Endothelial cell (in vitro differentiated cells): ENCODE measurements at regions not wholly inside any gene's neighbourhood (a gene's known extent, or its start where the extent isn't known, plus 50 kb on each side); places are given as distances from the start of the nearest gene placed in this dataset.
"Not testable (repeated sequence)": the region's sequence is repeated elsewhere in the genome, so short reads cannot be mapped to it uniquely, and the experiment has no call there.

Experiments
- DNase-seq: peaks from one replicate; pipeline ENCODE4 v3.0.0; 2021; ENCODE audit warnings: low spot score
- H3K27ac Mint-ChIP-seq: one replicate; pipeline ENCODE4 v1.8.0; 2021; ENCODE audit warnings: mixed read lengths, inconsistent platforms; ENCODE audit not compliant: unreplicated experiment
- H3K27me3 Mint-ChIP-seq: one replicate; pipeline ENCODE4 v1.8.0; 2021; ENCODE audit warnings: mild to moderate bottlenecking, moderate library complexity, mixed read lengths, inconsistent platforms; ENCODE audit not compliant: unreplicated experiment
- H3K36me3 Mint-ChIP-seq: one replicate; pipeline ENCODE4 v1.8.0; 2021; ENCODE audit warnings: mild to moderate bottlenecking, low read depth, mixed read lengths, inconsistent platforms; ENCODE audit not compliant: unreplicated experiment
- H3K4me1 Mint-ChIP-seq: one replicate; pipeline ENCODE4 v1.8.0; 2021; ENCODE audit warnings: mild to moderate bottlenecking, mixed read lengths, inconsistent platforms; ENCODE audit not compliant: unreplicated experiment
- H3K4me3 Mint-ChIP-seq: one replicate; pipeline ENCODE4 v1.8.0; 2021; ENCODE audit warnings: mild to moderate bottlenecking, mixed read lengths, inconsistent platforms; ENCODE audit not compliant: unreplicated experiment
- H3K9me3 Mint-ChIP-seq: one replicate; pipeline ENCODE4 v1.8.0; 2021; ENCODE audit warnings: mixed read lengths, inconsistent platforms; ENCODE audit not compliant: unreplicated experiment
- TF ChIP-seq, protein P1 (sequence below): fragments of 200-600 bp; sonication (generic); IDR thresholded peaks from one replicate; pipeline ENCODE4 v1.5.0; 2021; ENCODE audit warnings: antibody characterized with exemption; ENCODE audit not compliant: unreplicated experiment

DNA sequence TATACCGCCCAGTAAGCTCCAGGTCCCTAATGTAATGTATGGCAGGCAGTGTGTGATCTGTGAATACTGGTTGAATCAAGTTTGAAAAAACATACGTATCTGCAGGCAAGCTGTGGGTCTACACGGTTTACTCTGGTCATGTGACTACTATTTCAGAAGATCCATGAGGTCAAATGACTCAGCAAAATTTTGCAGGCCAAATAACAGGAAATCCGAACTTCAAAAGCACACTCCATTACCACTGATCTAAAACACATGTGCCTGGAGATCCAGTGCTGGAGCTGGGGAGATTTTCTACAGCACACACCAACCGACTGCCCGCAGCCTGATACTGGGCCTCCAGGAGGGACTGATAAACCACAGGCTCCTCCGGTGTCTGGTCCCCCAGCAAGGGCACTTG is 64.5 kb upstream of the SLC44A3 start:
- TF ChIP-seq, protein P1, sequence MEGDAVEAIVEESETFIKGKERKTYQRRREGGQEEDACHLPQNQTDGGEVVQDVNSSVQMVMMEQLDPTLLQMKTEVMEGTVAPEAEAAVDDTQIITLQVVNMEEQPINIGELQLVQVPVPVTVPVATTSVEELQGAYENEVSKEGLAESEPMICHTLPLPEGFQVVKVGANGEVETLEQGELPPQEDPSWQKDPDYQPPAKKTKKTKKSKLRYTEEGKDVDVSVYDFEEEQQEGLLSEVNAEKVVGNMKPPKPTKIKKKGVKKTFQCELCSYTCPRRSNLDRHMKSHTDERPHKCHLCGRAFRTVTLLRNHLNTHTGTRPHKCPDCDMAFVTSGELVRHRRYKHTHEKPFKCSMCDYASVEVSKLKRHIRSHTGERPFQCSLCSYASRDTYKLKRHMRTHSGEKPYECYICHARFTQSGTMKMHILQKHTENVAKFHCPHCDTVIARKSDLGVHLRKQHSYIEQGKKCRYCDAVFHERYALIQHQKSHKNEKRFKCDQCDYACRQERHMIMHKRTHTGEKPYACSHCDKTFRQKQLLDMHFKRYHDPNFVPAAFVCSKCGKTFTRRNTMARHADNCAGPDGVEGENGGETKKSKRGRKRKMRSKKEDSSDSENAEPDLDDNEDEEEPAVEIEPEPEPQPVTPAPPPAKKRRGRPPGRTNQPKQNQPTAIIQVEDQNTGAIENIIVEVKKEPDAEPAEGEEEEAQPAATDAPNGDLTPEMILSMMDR, result no peak
- Mint-ChIP-seq H3K4me3 (no peak overlapping the region), H3K27me3 (peaks cover 2% of the 10 kb centered on the region), H3K4me1 (peaks cover 35% of the 10 kb centered on the region), H3K9me3 (no peaks in the 10 kb centered on the region), H3K27ac (no peak overlapping the region), H3K36me3 (no peaks in the 10 kb centered on the region)
- no peak for DNase-seq

DNA sequence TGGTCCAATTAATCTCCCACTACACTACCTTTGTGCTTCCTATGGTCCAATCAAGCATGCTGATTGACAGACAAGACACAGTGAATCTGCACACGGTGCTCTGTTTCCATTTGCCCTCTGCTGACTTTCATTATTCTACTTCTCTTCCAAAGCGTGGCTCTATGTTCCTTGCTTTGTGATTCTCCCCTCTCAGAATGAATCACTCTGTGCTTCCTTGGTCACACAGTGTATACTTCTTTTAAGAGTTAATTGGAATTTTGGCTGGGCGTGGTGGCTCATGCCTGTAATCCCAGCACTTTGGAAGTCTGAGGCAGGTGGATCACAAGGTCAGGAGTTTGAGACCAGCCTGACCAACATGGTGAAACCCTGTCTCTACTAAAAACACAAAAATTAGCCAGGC is 65.1 kb upstream of the SLC44A3 start:
- Mint-ChIP-seq H3K4me1 (peaks cover 35% of the 10 kb centered on the region), H3K27ac (peak overlapping the region; percentile 10)
- DNase-seq, H3K9me3 Mint-ChIP-seq, H3K27me3 Mint-ChIP-seq, H3K36me3 Mint-ChIP-seq, H3K4me3 Mint-ChIP-seq: not testable (repeated sequence)

DNA sequence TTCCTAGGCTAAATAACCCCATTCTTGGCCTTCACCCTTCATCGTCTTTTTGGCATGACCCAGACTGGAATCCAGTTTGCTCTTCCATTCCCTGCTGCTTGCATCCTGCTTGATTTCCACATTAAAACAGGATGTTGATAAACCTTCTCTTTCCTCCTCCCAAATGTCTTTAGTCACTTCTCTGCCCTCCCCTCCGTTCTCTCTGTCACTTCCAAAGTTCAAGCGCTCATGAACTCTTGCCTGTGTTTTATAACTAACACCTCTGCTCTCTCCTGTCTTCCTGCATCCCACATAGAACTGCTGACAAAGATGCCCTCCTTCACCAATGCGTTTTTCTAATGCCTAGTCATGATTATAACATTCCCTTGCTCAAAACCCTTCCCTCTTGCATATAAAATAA is 65.6 kb upstream of the SLC44A3 start:
- Mint-ChIP-seq H3K27ac (peak overlapping the region; percentile 40), H3K36me3 (no peaks in the 10 kb centered on the region), H3K4me1 (peaks cover 35% of the 10 kb centered on the region), H3K27me3 (peaks cover 2% of the 10 kb centered on the region), H3K9me3 (no peaks in the 10 kb centered on the region), H3K4me3 (no peak overlapping the region)
- no peak for DNase-seq
- TF ChIP-seq, protein P1, result no peak

DNA sequence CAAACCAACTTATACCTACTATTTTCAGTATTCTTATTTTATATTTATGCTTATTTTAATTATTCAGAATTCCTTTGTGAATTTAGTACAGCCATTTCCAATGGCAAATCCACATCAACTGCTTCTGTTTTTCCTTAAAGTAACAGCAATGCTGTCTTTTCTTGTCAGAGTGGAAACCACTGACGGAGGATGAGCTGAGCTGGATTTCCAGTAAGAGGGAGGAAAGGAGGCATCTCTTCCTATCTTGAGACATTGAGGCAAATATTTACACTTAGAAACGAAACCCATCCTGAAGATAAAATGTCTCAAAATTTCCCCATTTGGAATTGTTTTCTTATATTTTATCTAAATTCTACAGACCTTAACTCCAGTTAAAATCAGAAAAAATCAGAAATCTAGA is 66.1 kb upstream of the SLC44A3 start:
- Mint-ChIP-seq H3K27ac (no peak overlapping the region), H3K4me3 (no peak overlapping the region), H3K4me1 (peaks cover 35% of the 10 kb centered on the region), H3K36me3 (no peaks in the 10 kb centered on the region), H3K27me3 (peaks cover 2% of the 10 kb centered on the region), H3K9me3 (no peaks in the 10 kb centered on the region)
- DNase-seq, result no peak
- TF ChIP-seq, protein P1, result no peak

DNA sequence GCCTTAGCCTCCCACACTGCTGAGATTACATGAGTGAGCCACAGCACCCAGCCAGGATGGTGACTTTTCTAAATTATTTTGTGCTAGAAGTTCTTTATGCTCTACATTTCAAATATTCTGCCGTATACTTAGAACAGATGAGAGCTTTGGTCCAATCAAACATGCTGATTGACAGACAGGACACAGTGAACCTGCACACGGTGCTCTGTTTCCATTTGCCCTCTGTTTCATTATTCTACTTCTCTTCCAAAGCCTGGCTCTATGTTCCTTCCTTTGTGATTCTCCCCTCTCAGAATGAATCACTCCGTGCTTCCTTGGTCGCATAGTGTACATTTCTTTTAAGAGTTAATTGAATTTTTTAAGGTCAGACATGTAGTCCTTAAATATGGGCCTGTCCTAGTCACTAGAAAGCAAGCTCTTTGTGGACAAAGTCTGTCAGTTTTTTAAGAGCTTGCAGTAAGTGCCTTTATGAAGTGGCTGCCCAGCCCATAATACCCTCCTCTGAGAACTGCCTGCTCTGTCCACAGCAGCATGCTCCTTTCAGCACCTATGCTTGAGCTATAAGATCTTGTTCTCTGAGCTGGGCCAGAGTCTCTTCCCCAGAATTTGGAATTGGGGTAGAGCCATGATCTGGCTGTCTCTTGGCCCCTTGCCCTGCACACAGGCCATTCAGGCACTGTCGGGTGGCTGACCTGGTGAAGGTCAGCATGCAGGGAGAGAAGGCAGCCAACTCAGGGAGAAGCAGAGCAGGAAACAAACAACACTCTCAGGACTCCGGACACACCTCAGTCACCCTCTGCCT is 66.8 kb upstream of the SLC44A3 start:
- Mint-ChIP-seq H3K9me3 (no peaks in the 10 kb centered on the region), H3K27ac (no peak overlapping the region), H3K36me3 (no peaks in the 10 kb centered on the region), H3K4me3 (no peak overlapping the region), H3K27me3 (peaks cover 2% of the 10 kb centered on the region), H3K4me1 (peaks cover 35% of the 10 kb centered on the region)
- DNase-seq, result no peak
- TF ChIP-seq, protein P1, result no peak

DNA sequence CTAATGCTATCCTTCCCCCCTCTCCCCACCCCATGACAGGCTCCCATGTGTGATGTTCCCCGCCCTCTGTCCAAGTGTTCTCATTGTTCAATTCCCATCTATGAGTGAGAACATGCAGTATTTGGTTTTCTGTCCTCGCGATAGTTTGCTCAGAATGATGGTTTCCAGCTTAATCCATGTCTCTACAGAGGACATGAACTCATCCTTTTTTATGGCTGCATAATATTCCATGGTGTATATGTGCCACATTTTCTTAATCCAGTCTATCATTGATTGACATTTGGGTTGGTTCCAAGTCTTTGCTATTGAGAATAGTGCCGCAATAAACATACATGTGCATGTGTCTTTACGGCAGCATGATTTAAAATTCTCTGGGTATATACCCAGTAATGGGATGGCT is 68.7 kb upstream of the SLC44A3 start:
- not testable (repeated sequence) for H3K36me3 Mint-ChIP-seq, DNase-seq, H3K9me3 Mint-ChIP-seq, H3K27ac Mint-ChIP-seq, H3K27me3 Mint-ChIP-seq, H3K4me3 Mint-ChIP-seq
- H3K4me1 Mint-ChIP-seq, result peaks cover 26% of the 10 kb centered on the region
